Fibroblast of villous mesenchyme (primary cell): ENCODE measurements at regions not wholly inside any gene's neighbourhood (a gene's known extent, or its start where the extent isn't known, plus 50 kb on each side); places are given as distances from the start of the nearest gene placed in this dataset.

ENCODE experiments used
- DNase-seq: peaks from one replicate; pipeline ENCODE4 v3.0.0-alpha.2; 2010; ENCODE audit warnings: low read depth
- H3K4me3 ChIP-seq: 2 replicates; pipeline ENCODE4 v1.5.1; 2011; ENCODE audit warnings: low read depth, mild to moderate bottlenecking, low read length
- TF ChIP-seq, protein P1 (sequence below): IDR thresholded peaks from 2 replicates; pipeline ENCODE4 v1.5.1; 2012; ENCODE audit warnings: low read depth, mild to moderate bottlenecking, low read length; ENCODE audit not compliant: insufficient read depth

DNA sequence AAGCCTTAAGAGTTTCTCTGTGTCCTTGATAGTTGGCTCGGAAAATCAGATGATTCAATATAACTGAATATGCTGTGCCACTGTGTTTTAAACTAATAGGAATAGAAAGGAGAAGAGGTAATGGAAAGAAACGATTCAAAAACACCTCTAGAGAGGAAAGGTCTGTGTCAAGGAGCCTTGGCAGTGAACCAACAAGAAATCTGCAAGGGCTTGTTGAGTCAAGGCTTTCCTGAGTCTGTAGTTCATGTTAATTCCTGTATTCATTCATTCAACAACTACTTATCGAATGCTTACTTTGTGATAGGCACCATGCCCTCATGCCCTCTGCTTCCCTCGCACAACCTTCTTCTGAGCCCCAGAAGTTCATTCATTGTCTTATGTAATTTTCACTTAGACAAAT, 336.0 kb downstream of the PDHA2 start:
- DNase-seq: no peak
- TF ChIP-seq, protein P1, sequence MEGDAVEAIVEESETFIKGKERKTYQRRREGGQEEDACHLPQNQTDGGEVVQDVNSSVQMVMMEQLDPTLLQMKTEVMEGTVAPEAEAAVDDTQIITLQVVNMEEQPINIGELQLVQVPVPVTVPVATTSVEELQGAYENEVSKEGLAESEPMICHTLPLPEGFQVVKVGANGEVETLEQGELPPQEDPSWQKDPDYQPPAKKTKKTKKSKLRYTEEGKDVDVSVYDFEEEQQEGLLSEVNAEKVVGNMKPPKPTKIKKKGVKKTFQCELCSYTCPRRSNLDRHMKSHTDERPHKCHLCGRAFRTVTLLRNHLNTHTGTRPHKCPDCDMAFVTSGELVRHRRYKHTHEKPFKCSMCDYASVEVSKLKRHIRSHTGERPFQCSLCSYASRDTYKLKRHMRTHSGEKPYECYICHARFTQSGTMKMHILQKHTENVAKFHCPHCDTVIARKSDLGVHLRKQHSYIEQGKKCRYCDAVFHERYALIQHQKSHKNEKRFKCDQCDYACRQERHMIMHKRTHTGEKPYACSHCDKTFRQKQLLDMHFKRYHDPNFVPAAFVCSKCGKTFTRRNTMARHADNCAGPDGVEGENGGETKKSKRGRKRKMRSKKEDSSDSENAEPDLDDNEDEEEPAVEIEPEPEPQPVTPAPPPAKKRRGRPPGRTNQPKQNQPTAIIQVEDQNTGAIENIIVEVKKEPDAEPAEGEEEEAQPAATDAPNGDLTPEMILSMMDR: no peak
- H3K4me3 ChIP-seq: no peak overlapping the region

DNA sequence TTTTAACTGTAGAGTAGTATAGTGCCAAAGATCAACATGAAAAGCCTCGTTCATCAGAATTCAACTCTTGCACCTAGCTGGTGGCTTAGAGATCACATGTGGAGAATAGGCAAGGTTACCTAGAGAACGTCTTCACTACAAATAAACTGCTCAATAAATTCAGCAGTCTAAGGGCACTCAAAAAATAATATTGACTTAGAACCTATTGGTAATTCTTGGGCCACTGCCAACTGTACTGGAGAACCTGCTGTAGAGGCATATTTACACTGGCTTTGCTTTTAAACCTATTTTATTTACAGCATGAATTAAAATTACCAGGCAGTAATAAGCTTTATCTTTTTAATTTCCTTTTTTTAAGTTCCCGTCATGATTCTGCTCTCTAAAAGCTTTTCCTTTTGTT, 343.7 kb downstream of the PDHA2 start:
- H3K4me3 ChIP-seq: no peak overlapping the region
- DNase-seq: no peak
- TF ChIP-seq, protein P1: no peak

DNA sequence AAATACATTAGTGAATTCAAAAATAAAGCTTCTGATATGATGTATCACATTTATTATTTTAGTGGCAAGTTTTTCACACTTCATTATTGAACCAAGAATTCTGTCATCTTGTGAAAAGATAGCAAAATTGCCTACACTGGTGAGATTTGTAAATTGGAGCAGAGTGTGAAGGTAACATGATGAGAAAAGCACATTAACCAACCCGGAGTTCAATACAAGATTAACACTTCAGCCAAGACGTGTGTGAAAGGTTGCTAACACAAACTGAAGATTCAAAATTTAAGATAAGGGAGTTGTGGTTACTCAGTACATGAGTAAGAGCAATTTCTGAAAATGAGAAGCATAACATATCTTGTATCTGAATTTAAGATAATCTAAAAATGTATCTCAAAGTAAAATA, 346.7 kb downstream of the PDHA2 start:
- TF ChIP-seq, protein P1: no peak
- DNase-seq: no peak
- no peak overlapping the region for H3K4me3 ChIP-seq

DNA sequence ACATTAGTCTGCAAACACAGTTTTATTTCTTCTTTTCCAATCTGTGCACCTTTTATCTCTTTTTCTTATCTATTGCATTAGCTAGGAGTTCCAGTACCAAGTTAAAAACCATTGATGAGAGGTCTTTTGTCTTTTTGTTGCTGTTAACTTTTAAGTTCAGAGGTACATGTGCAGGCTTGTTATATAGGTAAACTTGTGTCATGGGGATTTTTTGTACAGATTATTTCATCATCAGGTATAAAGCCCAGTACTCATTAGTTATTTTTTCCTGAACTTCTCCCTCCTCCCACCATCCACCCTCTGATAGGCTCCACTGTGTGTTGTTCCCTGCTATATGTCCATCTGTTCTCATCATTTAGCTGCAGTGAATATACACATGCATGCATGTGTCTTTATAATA, 349.9 kb downstream of the PDHA2 start:
- DNase-seq: no peak
- TF ChIP-seq, protein P1: no peak
- H3K4me3 ChIP-seq: no peak overlapping the region

DNA sequence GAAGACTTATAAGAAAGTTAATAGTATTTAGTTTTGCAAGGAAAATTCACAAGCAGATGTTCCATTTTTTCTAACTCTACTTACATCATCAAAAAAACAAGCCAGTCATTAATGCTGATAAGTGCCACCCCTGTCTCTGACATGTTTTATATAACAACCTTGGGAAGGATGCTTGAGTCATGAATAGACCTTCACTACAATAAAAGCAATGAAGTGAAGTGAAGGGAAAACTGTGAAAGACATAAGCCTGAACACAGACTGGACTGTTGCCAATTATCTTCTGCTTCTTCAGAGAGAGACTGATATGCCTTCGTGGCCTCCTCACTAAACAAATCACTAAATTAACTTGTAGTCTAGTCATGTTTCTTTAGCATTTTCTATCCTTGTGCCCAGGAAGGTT, 353.2 kb downstream of the PDHA2 start:
- TF ChIP-seq, protein P1: no peak

DNA sequence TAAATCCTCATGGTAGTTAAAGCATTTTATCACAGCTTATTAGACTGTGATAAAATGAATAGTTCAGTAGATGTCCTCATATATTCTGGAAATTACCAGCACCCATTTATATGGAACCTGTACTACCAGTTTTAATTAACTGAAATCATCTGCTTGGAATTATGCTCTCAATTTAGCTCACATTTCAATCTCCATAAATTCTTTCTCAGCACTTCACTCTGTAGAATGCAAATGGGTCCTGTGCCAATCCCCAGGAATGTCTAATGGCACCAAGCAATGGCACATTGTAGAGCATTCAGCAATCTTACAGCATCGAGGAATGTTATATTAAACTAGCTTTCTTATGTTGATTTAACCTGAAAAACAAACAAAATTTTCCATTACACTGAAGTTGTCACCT, 355.1 kb downstream of the PDHA2 start:
- no peak overlapping the region for H3K4me3 ChIP-seq
- DNase-seq: no peak
- TF ChIP-seq, protein P1: no peak

More for the DNA sequence above, 353.2 kb downstream of the PDHA2 start:
- no peak overlapping the region for H3K4me3 ChIP-seq
- no peak for DNase-seq

DNA sequence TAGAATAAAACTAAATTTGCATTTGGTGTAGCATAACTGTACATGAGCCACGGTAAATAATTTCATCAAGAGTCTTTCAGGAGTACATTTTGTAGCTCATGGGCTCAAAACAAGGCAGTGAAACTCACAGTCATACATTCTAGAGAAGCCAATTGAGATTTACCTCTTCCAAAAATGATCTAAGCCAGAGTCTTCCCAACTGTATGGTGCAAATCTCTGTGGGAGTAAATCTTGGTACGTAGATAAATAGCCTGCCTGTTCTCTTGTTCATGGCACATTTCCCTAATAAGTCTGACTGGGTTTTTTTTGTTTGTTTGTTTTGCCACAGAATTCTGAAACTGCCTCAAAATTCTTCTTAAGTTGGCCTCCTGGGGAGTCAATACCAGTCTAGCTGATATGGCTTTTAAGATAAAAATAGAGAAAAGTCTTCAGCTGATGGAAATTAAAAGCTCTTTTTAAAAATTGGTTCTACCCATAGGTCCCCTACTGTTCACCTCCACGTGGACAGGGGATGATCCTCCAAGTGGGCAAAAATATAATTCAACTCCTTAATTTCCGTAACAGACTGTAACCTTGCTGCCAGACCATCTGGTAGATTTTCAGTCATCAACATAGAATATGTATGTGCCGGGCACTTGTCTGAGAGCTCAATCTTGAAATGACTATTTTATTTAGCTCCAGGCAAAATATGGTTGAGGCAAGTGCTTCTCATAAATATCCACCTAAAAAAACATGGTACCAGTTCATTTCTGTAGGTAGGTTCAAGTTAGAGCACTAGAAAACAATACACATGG, 365.4 kb downstream of the PDHA2 start:
- H3K4me3 ChIP-seq: no peak overlapping the region
- TF ChIP-seq, protein P1: no peak
- no peak for DNase-seq
